ENCODE measurements at regions not wholly inside any gene's neighbourhood (a gene's known extent, or its start where the extent isn't known, plus 50 kb on each side); places are given as distances from the start of the nearest gene placed in this dataset.

GRCh38 chr3:163730684-163731083, 1347.6 kb downstream of the SI start:
- intact Hi-C loops (cut with DNase I; ENCODE audit: low total_unique reads) (no loop called here), in situ Hi-C loops (cut with MboI; ENCODE audit: low sequenced_read_pairs in 4 of 4) (no loop called here)
- Histone ChIP-seq H3K4me1 (no peaks in the 10 kb centered on the region), H3K36me3 (no peaks in the 10 kb centered on the region), H3K9me3 (no peaks in the 10 kb centered on the region), H3K27ac (no peak overlapping the region), H3K27me3 (no peaks in the 10 kb centered on the region), H3K4me3 (no peak overlapping the region)
- DNase-seq (no peak), ATAC-seq (no peak)
- TF ChIP-seq POLR2A (IDR thresholded peaks at IDR 0.05) (no peak), CTCF (IDR thresholded peaks at IDR 0.05 in 4 of 5, conservative IDR thresholded peaks at IDR 0.05 in 1 of 5) (no peak)

- H3K27ac ChIP-seq = no peak overlapping the region
- in situ Hi-C loops (cut with MboI; ENCODE audit: low sequenced_read_pairs in 4 of 4) = no loop called here
- H3K36me3 ChIP-seq = no peaks in the 10 kb centered on the region
Measured at GRCh38 chr3:163726125-163726524, 1352.2 kb downstream of the SI start.

GRCh38 chr3:163722405-163722804, 1355.9 kb downstream of the SI start:
- Histone ChIP-seq H3K27me3 (no peaks in the 10 kb centered on the region), H3K36me3 (no peaks in the 10 kb centered on the region), H3K4me1 (no peaks in the 10 kb centered on the region), H3K9me3 (no peaks in the 10 kb centered on the region), H3K4me3 (no peak overlapping the region), H3K27ac (no peak overlapping the region)
- DNase-seq (no peak), ATAC-seq (no peak)
- TF ChIP-seq POLR2A (IDR thresholded peaks at IDR 0.05) (no peak), CTCF (IDR thresholded peaks at IDR 0.05 in 4 of 5, conservative IDR thresholded peaks at IDR 0.05 in 1 of 5) (no peak)
- intact Hi-C loops (cut with DNase I; ENCODE audit: low total_unique reads) (no loop called here), in situ Hi-C loops (cut with MboI; ENCODE audit: low sequenced_read_pairs in 4 of 4) (no loop called here)

More at GRCh38 chr3:163726125-163726524, 1352.2 kb downstream of the SI start:
- TF ChIP-seq CTCF (IDR thresholded peaks at IDR 0.05 in 4 of 5, conservative IDR thresholded peaks at IDR 0.05 in 1 of 5) = no peak
- no peak for TF ChIP-seq POLR2A (IDR thresholded peaks at IDR 0.05)
- Histone ChIP-seq H3K4me3 (no peak overlapping the region), H3K27me3 (no peaks in the 10 kb centered on the region), H3K9me3 (no peaks in the 10 kb centered on the region), H3K4me1 (no peaks in the 10 kb centered on the region)
- ATAC-seq (no peak), DNase-seq (no peak)
- intact Hi-C loops (cut with DNase I; ENCODE audit: low total_unique reads) = no loop called here

- Histone ChIP-seq H3K4me1 (no peaks in the 10 kb centered on the region), H3K9me3 (no peaks in the 10 kb centered on the region), H3K27ac (no peak overlapping the region), H3K36me3 (no peaks in the 10 kb centered on the region), H3K4me3 (no peak overlapping the region), H3K27me3 (no peaks in the 10 kb centered on the region)
- TF ChIP-seq POLR2A (IDR thresholded peaks at IDR 0.05) = no peak
- TF ChIP-seq CTCF (IDR thresholded peaks at IDR 0.05 in 4 of 5, conservative IDR thresholded peaks at IDR 0.05 in 1 of 5) = no peak
- in situ Hi-C loops (cut with MboI; ENCODE audit: low sequenced_read_pairs in 4 of 4) (no loop called here), intact Hi-C loops (cut with DNase I; ENCODE audit: low total_unique reads) (no loop called here)
- ATAC-seq (no peak), DNase-seq (no peak)
Measured at GRCh38 chr3:163721596-163721995, 1356.7 kb downstream of the SI start.

- Histone ChIP-seq H3K27ac (no peak overlapping the region), H3K27me3 (no peaks in the 10 kb centered on the region), H3K9me3 (no peaks in the 10 kb centered on the region), H3K4me1 (no peaks in the 10 kb centered on the region), H3K36me3 (no peaks in the 10 kb centered on the region), H3K4me3 (no peak overlapping the region)
- in situ Hi-C loops (cut with MboI; ENCODE audit: low sequenced_read_pairs in 4 of 4) = no loop called here
- ATAC-seq (no peak), DNase-seq (no peak)
- TF ChIP-seq CTCF (IDR thresholded peaks at IDR 0.05 in 4 of 5, conservative IDR thresholded peaks at IDR 0.05 in 1 of 5) (no peak), POLR2A (IDR thresholded peaks at IDR 0.05) (no peak)
- intact Hi-C loops (cut with DNase I; ENCODE audit: low total_unique reads) = no loop called here
Measured at GRCh38 chr3:163717377-163717776, 1360.9 kb downstream of the SI start.

Measured in gastrocnemius medialis (tissue), 4 donors.